Gastrocnemius medialis (tissue), 4 donors: ENCODE measurements at regions not wholly inside any gene's neighbourhood (a gene's known extent, or its start where the extent isn't known, plus 50 kb on each side); places are given as distances from the start of the nearest gene placed in this dataset.

Experiments used
- POLR2A ChIP-seq, 2 donors: fragments of 450-650 bp; IDR thresholded peaks; one replicate each; pipeline ENCODE4 v1.6.1; 2017; ENCODE audit warnings: antibody characterized with exemption in 2 of 2, mild to moderate bottlenecking in 2 of 2, moderate library complexity in 2 of 2
- TF ChIP-seq, protein P1 (sequence below), 5 experiments: fragments of 450-650 bp in 3 of 5; fragments of 200-600 bp in 2 of 5; sonication (generic) in 2 of 5; IDR thresholded peaks in 4 of 5; conservative IDR thresholded peaks in 1 of 5; 1 replicate in 4 of 5; 2 replicates in 1 of 5; pipeline ENCODE4 v1.5.1; 2016 to 2019; ENCODE audit warnings: antibody characterized with exemption in 5 of 5, mild to moderate bottlenecking in 3 of 5, moderate library complexity in 3 of 5

DNA sequence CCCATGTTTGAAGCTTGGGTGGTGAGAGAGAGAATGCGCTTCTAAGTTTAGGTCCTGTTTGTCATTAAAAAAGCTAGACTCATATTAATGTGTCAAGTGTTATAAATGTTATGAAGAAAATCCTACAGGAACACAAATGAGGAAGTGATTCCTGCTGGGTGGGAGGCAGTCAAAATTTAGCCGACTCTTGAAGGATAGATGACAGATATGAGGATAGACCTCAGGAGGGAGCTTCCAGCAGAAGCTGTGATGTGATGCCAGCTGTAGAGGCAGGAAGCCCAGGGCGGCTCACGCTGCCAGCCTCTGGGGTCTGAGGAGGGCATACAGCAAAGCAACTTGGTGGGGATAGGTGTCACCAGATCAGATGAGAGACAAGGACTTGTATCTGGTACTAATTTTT is 74.7 kb upstream of the ADAMTS16 start:
- TF ChIP-seq, protein P1, sequence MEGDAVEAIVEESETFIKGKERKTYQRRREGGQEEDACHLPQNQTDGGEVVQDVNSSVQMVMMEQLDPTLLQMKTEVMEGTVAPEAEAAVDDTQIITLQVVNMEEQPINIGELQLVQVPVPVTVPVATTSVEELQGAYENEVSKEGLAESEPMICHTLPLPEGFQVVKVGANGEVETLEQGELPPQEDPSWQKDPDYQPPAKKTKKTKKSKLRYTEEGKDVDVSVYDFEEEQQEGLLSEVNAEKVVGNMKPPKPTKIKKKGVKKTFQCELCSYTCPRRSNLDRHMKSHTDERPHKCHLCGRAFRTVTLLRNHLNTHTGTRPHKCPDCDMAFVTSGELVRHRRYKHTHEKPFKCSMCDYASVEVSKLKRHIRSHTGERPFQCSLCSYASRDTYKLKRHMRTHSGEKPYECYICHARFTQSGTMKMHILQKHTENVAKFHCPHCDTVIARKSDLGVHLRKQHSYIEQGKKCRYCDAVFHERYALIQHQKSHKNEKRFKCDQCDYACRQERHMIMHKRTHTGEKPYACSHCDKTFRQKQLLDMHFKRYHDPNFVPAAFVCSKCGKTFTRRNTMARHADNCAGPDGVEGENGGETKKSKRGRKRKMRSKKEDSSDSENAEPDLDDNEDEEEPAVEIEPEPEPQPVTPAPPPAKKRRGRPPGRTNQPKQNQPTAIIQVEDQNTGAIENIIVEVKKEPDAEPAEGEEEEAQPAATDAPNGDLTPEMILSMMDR (IDR thresholded peaks at IDR 0.05 in 4 of 5, conservative IDR thresholded peaks at IDR 0.05 in 1 of 5), result no peak
- TF ChIP-seq POLR2A (IDR thresholded peaks at IDR 0.05), result no peak
